SK-N-SH (cell line): ENCODE measurements at regions not wholly inside any gene's neighbourhood (a gene's known extent, or its start where the extent isn't known, plus 50 kb on each side); places are given as distances from the start of the nearest gene placed in this dataset.

Experiments
- CTCF ChIA-PET: fragments of 300-600, 350-600 bp; formaldehyde crosslinking; extraction: SDS; loops from one replicate; lab custom pipeline; 2021; lab: Yijun Ruan, JAX
- POLR2A ChIA-PET: fragments of 350-600 bp; sonication (Branson Sonifier 250); formaldehyde crosslinking; extraction: SDS; loops from one replicate; lab custom pipeline; 2020; ENCODE audit warnings: antibody characterized with exemption, inconsistent platforms; lab: Yijun Ruan, JAX
- DNase-seq: peaks from one replicate; pipeline ENCODE4 v3.0.0; 2012
- H2AFZ ChIP-seq: fragments of 200-600 bp; sonication (generic); 2 replicates; pipeline ENCODE4 v1.8.1; 2016; ENCODE audit warnings: antibody characterized with exemption, mild to moderate bottlenecking, low read depth
- H3F3A ChIP-seq: fragments of 200-600 bp; sonication (generic); replicated peaks from 2 replicates; pipeline ENCODE3; 2016; ENCODE audit warnings: antibody characterized with exemption, mild to moderate bottlenecking; ENCODE audit not compliant: insufficient read depth
- H3K27ac ChIP-seq, 2 experiments: fragments of 200-500 bp in 1 of 2; fragments of 200-600 bp in 1 of 2; sonication (Bioruptor generic) in 1 of 2; sonication (generic), shearing (Covaris generic) in 1 of 2; 2 replicates each; pipeline versions ENCODE4 v1.5.1 to v1.6.1; 2014 to 2016; ENCODE audit warnings: low read depth in 2 of 2, inconsistent platforms in 1 of 2, low read length in 1 of 2, mild to moderate bottlenecking in 1 of 2, mixed read lengths in 1 of 2
- H3K27me3 ChIP-seq: fragments of 200-600 bp; sonication (generic), shearing (Covaris generic); 2 replicates; pipeline ENCODE4 v1.6.1; 2016; ENCODE audit warnings: mixed run types; ENCODE audit not compliant: insufficient read depth
- H3K36me3 ChIP-seq, 2 experiments: fragments of 200-500 bp in 1 of 2; fragments of 200-600 bp in 1 of 2; sonication (Bioruptor generic) in 1 of 2; sonication (generic) in 1 of 2; replicated peaks in 1 of 2; 2 replicates each; pipeline versions ENCODE3 to v1.5.1; 2014 to 2016; ENCODE audit warnings: low read length in 1 of 2, mild to moderate bottlenecking in 1 of 2; ENCODE audit not compliant: insufficient read depth in 2 of 2, control insufficient read depth in 1 of 2
- H3K4me1 ChIP-seq, 2 experiments: fragments of 200-500 bp in 1 of 2; fragments of 200-600 bp in 1 of 2; sonication (Bioruptor generic) in 1 of 2; sonication (generic), shearing (Covaris generic) in 1 of 2; 2 replicates each; pipeline versions ENCODE4 v1.5.1 to v1.6.1; 2014 to 2016; ENCODE audit warnings: low read depth in 1 of 2, low read length in 1 of 2, mixed run types in 1 of 2; ENCODE audit not compliant: insufficient read depth in 2 of 2, control insufficient read depth in 1 of 2
- H3K4me2 ChIP-seq: fragments of 200-600 bp; sonication (generic), shearing (Covaris generic); 2 replicates; pipeline ENCODE4 v1.6.1; 2017; ENCODE audit warnings: mixed run types
- H3K4me3 ChIP-seq, 2 experiments: fragments of 200-500 bp in 1 of 2; fragments of 200-600 bp in 1 of 2; sonication (Bioruptor generic) in 1 of 2; sonication (generic), shearing (Covaris generic) in 1 of 2; 2 replicates each; pipeline versions ENCODE4 v1.5.1 to v1.8.1; 2014 to 2016; ENCODE audit warnings: low read depth in 2 of 2, inconsistent platforms in 1 of 2, low read length in 1 of 2, mild to moderate bottlenecking in 1 of 2, mixed read lengths in 1 of 2, moderate library complexity in 1 of 2
- H3K79me2 ChIP-seq: fragments of 200-600 bp; sonication (generic); 2 replicates; pipeline ENCODE4 v1.8.1; 2017; ENCODE audit warnings: mild to moderate bottlenecking; ENCODE audit not compliant: insufficient read depth
- H3K9ac ChIP-seq: fragments of 200-600 bp; sonication (generic); 2 replicates; pipeline ENCODE4 v1.6.1; 2017; ENCODE audit warnings: mixed run types
- H3K9me2 ChIP-seq: fragments of 200-600 bp; sonication (generic); 2 replicates; pipeline ENCODE4 v1.6.1; 2017; ENCODE audit warnings: mixed run types
- H3K9me3 ChIP-seq: fragments of 200-600 bp; sonication (generic); 2 replicates; pipeline ENCODE4 v1.6.1; 2017; ENCODE audit warnings: mixed run types, mild to moderate bottlenecking, moderate library complexity
- H4K20me1 ChIP-seq: fragments of 200-600 bp; sonication (generic); 2 replicates; pipeline ENCODE4 v1.6.1; 2017; ENCODE audit warnings: mild to moderate bottlenecking, mixed run types; ENCODE audit not compliant: insufficient read depth
- CHD2 ChIP-seq: fragments of 150-350 bp; IDR thresholded peaks from 2 replicates; pipeline ENCODE4 v1.6.1; 2018; ENCODE audit warnings: low read length; ENCODE audit not compliant: partially characterized antibody
- CTCF ChIP-seq: fragments of 200-600 bp; sonication (generic); IDR thresholded peaks from 2 replicates; pipeline ENCODE4 v1.6.1; 2017; ENCODE audit warnings: antibody characterized with exemption, mild to moderate bottlenecking, moderate library complexity
- FOSL2 ChIP-seq: IDR thresholded peaks from 2 replicates; pipeline ENCODE4 v1.4.0; 2012; ENCODE audit warnings: low read depth, mild to moderate bottlenecking, moderate library complexity, borderline replicate concordance
- FOXJ3 ChIP-seq: sonication (generic); formaldehyde crosslinking; IDR thresholded peaks from 2 replicates; pipeline ENCODE4 v1.5.1; 2020; ENCODE audit warnings: mild to moderate bottlenecking, missing genetic modification reagents
- FOXM1 ChIP-seq: IDR thresholded peaks from 2 replicates; pipeline ENCODE4 v1.4.0; 2012; ENCODE audit warnings: low read depth, mild to moderate bottlenecking
- GABPA ChIP-seq: IDR thresholded peaks from 2 replicates; pipeline ENCODE4 v1.4.0; 2012; ENCODE audit warnings: low read depth, mild to moderate bottlenecking
- MEF2A ChIP-seq: IDR thresholded peaks from 2 replicates; pipeline ENCODE4 v1.4.0; 2012; ENCODE audit warnings: low read depth, borderline replicate concordance
- MXI1 ChIP-seq: IDR thresholded peaks from 2 replicates; pipeline ENCODE4 v1.6.1; 2012; ENCODE audit warnings: mild to moderate bottlenecking, low read depth, low read length, improper control_type of control experiment
- NFIC ChIP-seq: IDR thresholded peaks from 2 replicates; pipeline ENCODE4 v1.4.0; 2012; ENCODE audit warnings: borderline replicate concordance
- NRF1 ChIP-seq: IDR thresholded peaks from 2 replicates; pipeline ENCODE4 v1.6.1; 2012; ENCODE audit warnings: low read depth, mild to moderate bottlenecking, low read length
- RAD21 ChIP-seq: IDR thresholded peaks from 2 replicates; pipeline ENCODE4 v1.6.1; 2012; ENCODE audit warnings: mild to moderate bottlenecking, low read length
- RCOR1 ChIP-seq: fragments of 150-350 bp; IDR thresholded peaks from 2 replicates; pipeline ENCODE4 v1.6.1; 2017; ENCODE audit warnings: antibody characterized with exemption, low read length
- RXRA ChIP-seq: IDR thresholded peaks from 2 replicates; pipeline ENCODE4 v1.4.0; 2012; ENCODE audit warnings: low read depth, mild to moderate bottlenecking, borderline replicate concordance
- SMC3 ChIP-seq: IDR thresholded peaks from 2 replicates; pipeline ENCODE4 v1.6.1; 2012; ENCODE audit warnings: low read depth, low read length, improper control_type of control experiment
- TAF1 ChIP-seq: IDR thresholded peaks from 2 replicates; pipeline ENCODE4 v1.6.1; 2012; ENCODE audit warnings: low read depth, mild to moderate bottlenecking, low read length, moderate library complexity, borderline replicate concordance
- TEAD4 ChIP-seq: IDR thresholded peaks from 2 replicates; pipeline ENCODE4 v1.4.0; 2012; ENCODE audit warnings: mild to moderate bottlenecking, borderline replicate concordance; ENCODE audit not compliant: insufficient read depth
- USF2 ChIP-seq: fragments of 150-350 bp; IDR thresholded peaks from 2 replicates; pipeline ENCODE4 v1.6.1; 2017; ENCODE audit warnings: antibody characterized with exemption, low read length, low read depth, borderline replicate concordance
- WGBS: methylation state at CpG from one replicate; pipeline ENCODE4 v1.1.6; 2017; ENCODE audit warnings: low lambda C conversion rate; 5-methylcytosine and 5-hydroxymethylcytosine counted together
- TF ChIP-seq, protein P1 (sequence below): IDR thresholded peaks from 2 replicates; pipeline ENCODE4 v1.6.1; 2012; ENCODE audit warnings: mild to moderate bottlenecking, low read depth, low read length, moderate library complexity
- TF ChIP-seq, protein P2 (sequence below): IDR thresholded peaks from 2 replicates; pipeline ENCODE4 v1.4.0; 2012; ENCODE audit warnings: low read depth, borderline replicate concordance
- TF ChIP-seq, protein P3 (sequence below): IDR thresholded peaks from 2 replicates; pipeline ENCODE4 v1.4.0; 2012; ENCODE audit warnings: low read depth

GRCh38 chr4:160353548-160353947 is 1250.7 kb downstream of the RAPGEF2 start:
- Histone ChIP-seq H3K9me3 (no peaks in the 10 kb centered on the region), H3K36me3 (no peaks in the 10 kb centered on the region), H2AFZ (no peak overlapping the region), H3K4me2 (no peak overlapping the region), H4K20me1 (no peaks in the 10 kb centered on the region), H3K27ac (no peak overlapping the region), H3K4me3 (no peak overlapping the region), H3K27me3 (no peaks in the 10 kb centered on the region), H3K4me1 (peaks cover 0 to 9% of the 10 kb centered on the region in 2 experiments; a peak in 2 of 4 replicates), H3K9me2 (no peaks in the 10 kb centered on the region), H3F3A (no peaks in the 10 kb centered on the region), H3K79me2 (no peaks in the 10 kb centered on the region), H3K9ac (no peak overlapping the region)
- TF ChIP-seq RCOR1 (no peak), FOXJ3 (CRISPR knock-in tag) (no peak), TAF1 (no peak), MEF2A (no peak)
- TF ChIP-seq, protein P1, sequence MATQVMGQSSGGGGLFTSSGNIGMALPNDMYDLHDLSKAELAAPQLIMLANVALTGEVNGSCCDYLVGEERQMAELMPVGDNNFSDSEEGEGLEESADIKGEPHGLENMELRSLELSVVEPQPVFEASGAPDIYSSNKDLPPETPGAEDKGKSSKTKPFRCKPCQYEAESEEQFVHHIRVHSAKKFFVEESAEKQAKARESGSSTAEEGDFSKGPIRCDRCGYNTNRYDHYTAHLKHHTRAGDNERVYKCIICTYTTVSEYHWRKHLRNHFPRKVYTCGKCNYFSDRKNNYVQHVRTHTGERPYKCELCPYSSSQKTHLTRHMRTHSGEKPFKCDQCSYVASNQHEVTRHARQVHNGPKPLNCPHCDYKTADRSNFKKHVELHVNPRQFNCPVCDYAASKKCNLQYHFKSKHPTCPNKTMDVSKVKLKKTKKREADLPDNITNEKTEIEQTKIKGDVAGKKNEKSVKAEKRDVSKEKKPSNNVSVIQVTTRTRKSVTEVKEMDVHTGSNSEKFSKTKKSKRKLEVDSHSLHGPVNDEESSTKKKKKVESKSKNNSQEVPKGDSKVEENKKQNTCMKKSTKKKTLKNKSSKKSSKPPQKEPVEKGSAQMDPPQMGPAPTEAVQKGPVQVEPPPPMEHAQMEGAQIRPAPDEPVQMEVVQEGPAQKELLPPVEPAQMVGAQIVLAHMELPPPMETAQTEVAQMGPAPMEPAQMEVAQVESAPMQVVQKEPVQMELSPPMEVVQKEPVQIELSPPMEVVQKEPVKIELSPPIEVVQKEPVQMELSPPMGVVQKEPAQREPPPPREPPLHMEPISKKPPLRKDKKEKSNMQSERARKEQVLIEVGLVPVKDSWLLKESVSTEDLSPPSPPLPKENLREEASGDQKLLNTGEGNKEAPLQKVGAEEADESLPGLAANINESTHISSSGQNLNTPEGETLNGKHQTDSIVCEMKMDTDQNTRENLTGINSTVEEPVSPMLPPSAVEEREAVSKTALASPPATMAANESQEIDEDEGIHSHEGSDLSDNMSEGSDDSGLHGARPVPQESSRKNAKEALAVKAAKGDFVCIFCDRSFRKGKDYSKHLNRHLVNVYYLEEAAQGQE: no peak
- POLR2A ChIA-PET: no interaction called here
- 47% methylated on average over 5 of the region's 5 CpGs for WGBS
- DNase-seq: no peak
- CTCF ChIA-PET: interaction anchor here (1.2 kb wide), 1 partner anchor 11 kb away, joined by 4 read pairs; no protein-coding TSS in a partner anchor

- no peaks in the 10 kb centered on the region for H3K9me3 ChIP-seq
- ChIA-PET POLR2A (no interaction called here), CTCF (no interaction called here)
- TF ChIP-seq FOXJ3 (CRISPR knock-in tag) (no peak), RXRA (no peak), NFIC (no peak), SMC3 (no peak), MXI1 (no peak), FOXM1 (no peak), NRF1 (no peak), GABPA (no peak), FOSL2 (no peak), CHD2 (no peak), TAF1 (no peak), RAD21 (no peak), CTCF (no peak), TEAD4 (no peak), USF2 (no peak)
- TF ChIP-seq, protein P2, sequence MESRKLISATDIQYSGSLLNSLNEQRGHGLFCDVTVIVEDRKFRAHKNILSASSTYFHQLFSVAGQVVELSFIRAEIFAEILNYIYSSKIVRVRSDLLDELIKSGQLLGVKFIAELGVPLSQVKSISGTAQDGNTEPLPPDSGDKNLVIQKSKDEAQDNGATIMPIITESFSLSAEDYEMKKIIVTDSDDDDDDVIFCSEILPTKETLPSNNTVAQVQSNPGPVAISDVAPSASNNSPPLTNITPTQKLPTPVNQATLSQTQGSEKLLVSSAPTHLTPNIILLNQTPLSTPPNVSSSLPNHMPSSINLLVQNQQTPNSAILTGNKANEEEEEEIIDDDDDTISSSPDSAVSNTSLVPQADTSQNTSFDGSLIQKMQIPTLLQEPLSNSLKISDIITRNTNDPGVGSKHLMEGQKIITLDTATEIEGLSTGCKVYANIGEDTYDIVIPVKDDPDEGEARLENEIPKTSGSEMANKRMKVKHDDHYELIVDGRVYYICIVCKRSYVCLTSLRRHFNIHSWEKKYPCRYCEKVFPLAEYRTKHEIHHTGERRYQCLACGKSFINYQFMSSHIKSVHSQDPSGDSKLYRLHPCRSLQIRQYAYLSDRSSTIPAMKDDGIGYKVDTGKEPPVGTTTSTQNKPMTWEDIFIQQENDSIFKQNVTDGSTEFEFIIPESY: no peak
- TF ChIP-seq, protein P3, sequence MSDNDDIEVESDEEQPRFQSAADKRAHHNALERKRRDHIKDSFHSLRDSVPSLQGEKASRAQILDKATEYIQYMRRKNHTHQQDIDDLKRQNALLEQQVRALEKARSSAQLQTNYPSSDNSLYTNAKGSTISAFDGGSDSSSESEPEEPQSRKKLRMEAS: no peak
These were observed 1259.6 kb downstream of the RAPGEF2 start for GRCh38 chr4:160362478-160362877.

More at GRCh38 chr4:160362478-160362877, 1259.6 kb downstream of the RAPGEF2 start:
- H3K4me2 ChIP-seq: no peak overlapping the region
- no peak overlapping the region for H3K9ac ChIP-seq
- H3K27ac ChIP-seq: no peak overlapping the region
- H3K4me1 ChIP-seq: no peaks in the 10 kb centered on the region
- no peaks in the 10 kb centered on the region for H3K36me3 ChIP-seq
- no peaks in the 10 kb centered on the region for H3F3A ChIP-seq
- no peak overlapping the region for H2AFZ ChIP-seq
- H3K4me3 ChIP-seq: no peak overlapping the region
- 5% methylated on average over 3 of the region's 3 CpGs for WGBS
- DNase-seq: no peak
- no peaks in the 10 kb centered on the region for H3K79me2 ChIP-seq
- no peaks in the 10 kb centered on the region for H4K20me1 ChIP-seq
- H3K9me2 ChIP-seq: no peaks in the 10 kb centered on the region
- no peaks in the 10 kb centered on the region for H3K27me3 ChIP-seq
